ENCODE measurements at regions not wholly inside any gene's neighbourhood (a gene's known extent, or its start where the extent isn't known, plus 50 kb on each side); places are given as distances from the start of the nearest gene placed in this dataset.

GRCh38 chr1:232578651-232579195, 51.2 kb downstream of the SIPA1L2 start:
- Histone ChIP-seq H2AFZ (ENCODE audit: control insufficient read depth, low read length) (no peak overlapping the region), H3K79me2 (ENCODE audit: control insufficient read depth, insufficient read depth, low read length) (no peaks in the 10 kb centered on the region), H3K9me1 (ENCODE audit: control insufficient read depth, extremely low read depth, insufficient read depth, low read length) (no peaks in the 10 kb centered on the region), H3K4me3 (ENCODE audit: control insufficient read depth in 2 of 3, extremely low read depth in 1 of 3, insufficient read depth in 2 of 3, low read depth in 1 of 3, low read length in 3 of 3) (no peak overlapping the region), H3K36me3 (ENCODE audit: control insufficient read depth in 2 of 2, extremely low read depth in 1 of 2, insufficient read depth in 2 of 2, low read length in 2 of 2) (no peaks in the 10 kb centered on the region), H3K9ac (ENCODE audit: control insufficient read depth, extremely low read depth, insufficient read depth, low read length) (no peak overlapping the region), H3K27me3 (ENCODE audit: control insufficient read depth, extremely low read depth, insufficient read depth, low read length) (no peaks in the 10 kb centered on the region), H4K20me1 (ENCODE audit: control insufficient read depth, extremely low read depth, insufficient read depth, low read length) (no peaks in the 10 kb centered on the region), H3K4me2 (ENCODE audit: control insufficient read depth, extremely low read depth, insufficient read depth, low read depth, low read length) (no peak overlapping the region), H3K4me1 (ENCODE audit: control insufficient read depth, extremely low read depth, insufficient read depth, low read length) (peaks cover 5% of the 10 kb centered on the region), H3K9me3 (ENCODE audit: control insufficient read depth, low read depth, low read length) (no peaks in the 10 kb centered on the region), H3K27ac (ENCODE audit: control insufficient read depth, insufficient read depth, low read length) (no peak overlapping the region)
- dilution Hi-C loops (cut with MboI; ENCODE audit: extremely low pct_ligation_motif_present, low sequenced_read_pairs) = no loop called here
- DNase-seq (ENCODE audit: low read depth, low spot score) = no peak
- no peak for TF ChIP-seq EZH2 (IDR thresholded peaks at IDR 0.05; ENCODE audit: low read length)
- TF ChIP-seq, protein P1, sequence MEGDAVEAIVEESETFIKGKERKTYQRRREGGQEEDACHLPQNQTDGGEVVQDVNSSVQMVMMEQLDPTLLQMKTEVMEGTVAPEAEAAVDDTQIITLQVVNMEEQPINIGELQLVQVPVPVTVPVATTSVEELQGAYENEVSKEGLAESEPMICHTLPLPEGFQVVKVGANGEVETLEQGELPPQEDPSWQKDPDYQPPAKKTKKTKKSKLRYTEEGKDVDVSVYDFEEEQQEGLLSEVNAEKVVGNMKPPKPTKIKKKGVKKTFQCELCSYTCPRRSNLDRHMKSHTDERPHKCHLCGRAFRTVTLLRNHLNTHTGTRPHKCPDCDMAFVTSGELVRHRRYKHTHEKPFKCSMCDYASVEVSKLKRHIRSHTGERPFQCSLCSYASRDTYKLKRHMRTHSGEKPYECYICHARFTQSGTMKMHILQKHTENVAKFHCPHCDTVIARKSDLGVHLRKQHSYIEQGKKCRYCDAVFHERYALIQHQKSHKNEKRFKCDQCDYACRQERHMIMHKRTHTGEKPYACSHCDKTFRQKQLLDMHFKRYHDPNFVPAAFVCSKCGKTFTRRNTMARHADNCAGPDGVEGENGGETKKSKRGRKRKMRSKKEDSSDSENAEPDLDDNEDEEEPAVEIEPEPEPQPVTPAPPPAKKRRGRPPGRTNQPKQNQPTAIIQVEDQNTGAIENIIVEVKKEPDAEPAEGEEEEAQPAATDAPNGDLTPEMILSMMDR (optimal IDR thresholded peaks at IDR 0.05 in 1 of 3, IDR thresholded peaks at IDR 0.05 in 1 of 3, conservative IDR thresholded peaks at IDR 0.05 in 1 of 3; ENCODE audit: extremely low read depth in 1 of 3, insufficient read depth in 2 of 3, low read length in 3 of 3) = no peak
- no peak for FAIRE-seq

GRCh38 chr1:232577772-232578171, 52.2 kb downstream of the SIPA1L2 start:
- Histone ChIP-seq H3K27ac (ENCODE audit: control insufficient read depth, insufficient read depth, low read length) (no peak overlapping the region), H3K4me1 (ENCODE audit: control insufficient read depth, extremely low read depth, insufficient read depth, low read length) (peaks cover 5% of the 10 kb centered on the region), H3K79me2 (ENCODE audit: control insufficient read depth, insufficient read depth, low read length) (no peaks in the 10 kb centered on the region), H2AFZ (ENCODE audit: control insufficient read depth, low read length) (no peak overlapping the region), H3K9me1 (ENCODE audit: control insufficient read depth, extremely low read depth, insufficient read depth, low read length) (no peaks in the 10 kb centered on the region), H3K4me2 (ENCODE audit: control insufficient read depth, extremely low read depth, insufficient read depth, low read depth, low read length) (no peak overlapping the region), H4K20me1 (ENCODE audit: control insufficient read depth, extremely low read depth, insufficient read depth, low read length) (no peaks in the 10 kb centered on the region), H3K9me3 (ENCODE audit: control insufficient read depth, low read depth, low read length) (no peaks in the 10 kb centered on the region), H3K4me3 (ENCODE audit: control insufficient read depth in 2 of 3, extremely low read depth in 1 of 3, insufficient read depth in 2 of 3, low read depth in 1 of 3, low read length in 3 of 3) (no peak overlapping the region), H3K27me3 (ENCODE audit: control insufficient read depth, extremely low read depth, insufficient read depth, low read length) (no peaks in the 10 kb centered on the region), H3K9ac (ENCODE audit: control insufficient read depth, extremely low read depth, insufficient read depth, low read length) (no peak overlapping the region), H3K36me3 (ENCODE audit: control insufficient read depth in 2 of 2, extremely low read depth in 1 of 2, insufficient read depth in 2 of 2, low read length in 2 of 2) (no peaks in the 10 kb centered on the region)
- dilution Hi-C loops (cut with MboI; ENCODE audit: extremely low pct_ligation_motif_present, low sequenced_read_pairs) = no loop called here
- no peak for TF ChIP-seq EZH2 (IDR thresholded peaks at IDR 0.05; ENCODE audit: low read length)
- TF ChIP-seq, protein P1 (optimal IDR thresholded peaks at IDR 0.05 in 1 of 3, IDR thresholded peaks at IDR 0.05 in 1 of 3, conservative IDR thresholded peaks at IDR 0.05 in 1 of 3; ENCODE audit: extremely low read depth in 1 of 3, insufficient read depth in 2 of 3, low read length in 3 of 3) = no peak
- DNase-seq (ENCODE audit: low read depth, low spot score) = no peak
- no peak for FAIRE-seq

Measured in keratinocyte (primary cell).